Choroid plexus epithelial cell (primary cell): ENCODE measurements at regions not wholly inside any gene's neighbourhood (a gene's known extent, or its start where the extent isn't known, plus 50 kb on each side); places are given as distances from the start of the nearest gene placed in this dataset.

Source experiments
- DNase-seq: peaks from one replicate; pipeline ENCODE4 v3.0.0-alpha.2; 2010; ENCODE audit warnings: low read depth
- H3K4me3 ChIP-seq: 2 replicates; pipeline ENCODE4 v1.5.1; 2011; ENCODE audit warnings: low read depth, mild to moderate bottlenecking, control low read depth, low read length, moderate library complexity
- CTCF ChIP-seq: conservative IDR thresholded peaks from 2 replicates; pipeline ENCODE4 v1.5.1; 2011; ENCODE audit warnings: low read depth, mild to moderate bottlenecking, control low read depth, inconsistent platforms, low read length, moderate library complexity

DNA sequence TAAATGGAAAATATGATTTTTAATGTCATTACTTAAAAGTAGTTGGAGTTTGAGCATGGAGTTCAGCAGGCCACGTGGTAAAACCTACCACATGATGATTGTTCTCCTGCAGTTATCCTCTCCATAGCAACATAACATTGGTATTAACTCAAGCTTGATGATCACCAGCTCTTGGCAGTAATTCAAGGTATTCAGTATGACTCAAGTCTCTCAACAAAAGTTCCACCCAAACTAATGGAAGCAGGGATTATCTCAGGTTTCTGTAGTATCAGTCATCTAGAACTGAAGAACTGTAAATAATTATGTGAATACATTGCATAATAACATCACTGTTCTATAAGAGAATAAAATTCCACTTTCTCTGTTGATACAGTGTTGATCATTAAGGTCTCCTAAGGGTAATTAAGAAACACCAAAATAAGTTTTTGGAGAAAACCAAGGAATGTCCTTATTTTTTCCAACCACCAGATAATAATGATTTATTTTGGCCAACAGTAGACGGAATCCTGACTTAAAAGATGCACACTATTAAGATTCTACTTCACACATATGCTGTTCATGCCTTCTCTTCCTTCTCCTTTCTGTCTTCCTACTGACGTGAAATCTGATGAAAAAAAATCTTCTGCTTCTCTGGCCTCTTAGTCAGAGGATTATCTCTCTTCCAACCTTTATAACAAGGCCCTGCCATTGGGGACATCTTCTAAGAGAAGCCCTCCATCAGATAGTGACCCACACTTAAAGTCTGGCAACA is 1092.3 kb downstream of the EFNB2 start:
- TF ChIP-seq CTCF, result no peak
- H3K4me3 ChIP-seq, result no peak overlapping the region
- peak; percentile 99 for DNase-seq

- TF ChIP-seq CTCF, result no peak
- H3K4me3 ChIP-seq, result no peak overlapping the region
- no peak for DNase-seq
Measured at GRCh38 chr13:105442040-105442439, 1093.4 kb downstream of the EFNB2 start.

DNA sequence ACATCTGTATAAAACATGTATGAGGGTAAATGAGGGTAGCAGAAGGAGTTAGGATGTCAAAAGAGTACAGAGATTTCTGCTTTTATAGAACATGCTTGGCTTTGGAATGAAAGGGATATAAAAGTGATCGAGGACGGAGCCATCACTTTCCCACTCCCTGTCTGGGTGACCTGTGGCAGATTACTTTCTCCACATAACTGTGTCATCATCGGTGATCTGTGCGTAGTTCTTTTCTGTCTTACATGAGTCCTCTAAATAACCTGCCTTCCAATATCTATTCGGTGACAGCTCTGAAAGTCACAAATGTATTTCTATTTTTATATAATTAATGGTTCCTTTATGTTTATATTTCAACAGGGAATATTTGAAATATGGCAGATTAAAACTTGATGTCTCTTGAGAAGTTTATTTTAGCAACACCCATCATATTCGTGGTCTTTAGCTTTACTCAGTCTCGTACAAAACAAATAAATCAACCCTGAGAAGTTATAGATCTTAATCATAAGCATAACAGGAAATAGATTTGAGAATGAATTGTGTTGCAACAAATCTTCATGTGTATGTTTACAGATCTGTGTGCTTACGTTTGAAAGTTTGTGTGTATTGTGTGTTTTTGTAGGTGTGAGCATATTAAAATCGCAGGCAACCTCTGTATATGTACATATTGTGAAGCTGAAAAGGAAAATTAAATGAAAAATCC is 1094.3 kb downstream of the EFNB2 start:
- DNase-seq, result peak; percentile 38
- no peak for TF ChIP-seq CTCF
- no peak overlapping the region for H3K4me3 ChIP-seq

DNA sequence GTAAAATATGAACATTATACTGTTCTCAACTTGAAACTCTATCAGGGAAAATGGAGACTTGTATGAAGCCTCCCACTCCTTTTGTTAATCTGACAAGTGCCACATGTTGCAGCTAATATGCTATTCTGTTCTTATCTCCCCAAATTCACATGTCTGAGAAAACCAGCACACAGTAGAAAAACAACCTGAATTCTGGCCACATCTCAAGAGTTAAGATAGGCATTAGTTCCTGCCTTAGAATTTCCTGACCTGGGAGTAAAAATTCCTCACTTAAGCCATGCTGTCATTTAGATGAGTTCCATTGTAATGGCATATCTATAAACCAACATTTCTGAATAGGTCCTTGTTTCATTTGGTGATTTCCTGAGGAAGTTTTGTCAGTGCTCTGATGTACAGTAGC is 1098.5 kb downstream of the EFNB2 start:
- TF ChIP-seq CTCF, result no peak
- no peak for DNase-seq
- H3K4me3 ChIP-seq, result no peak overlapping the region

DNA sequence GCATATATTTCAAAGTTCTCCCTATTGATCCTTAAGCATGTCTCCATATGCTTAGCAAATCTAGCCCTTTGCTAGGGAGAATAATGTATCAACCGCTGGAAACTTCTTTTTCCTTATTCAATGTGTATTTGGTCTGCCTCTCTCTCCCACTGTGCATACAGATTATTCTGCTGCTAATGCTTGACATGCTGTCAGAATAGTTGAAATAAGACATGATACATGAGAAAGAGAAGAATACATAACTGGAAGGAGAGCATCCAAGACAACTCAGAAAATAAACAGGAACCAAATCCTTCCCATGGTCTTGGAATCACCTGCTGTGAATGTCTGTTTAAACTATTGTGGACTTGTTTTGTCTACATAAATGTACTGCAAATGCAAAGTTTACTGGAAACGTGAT is 1103.0 kb downstream of the EFNB2 start:
- no peak for DNase-seq
- TF ChIP-seq CTCF, result no peak
- no peak overlapping the region for H3K4me3 ChIP-seq

- DNase-seq, result peak; percentile 68
- no peak overlapping the region for H3K4me3 ChIP-seq
- TF ChIP-seq CTCF, result no peak
Measured at GRCh38 chr13:105428811-105429210, 1106.7 kb downstream of the EFNB2 start.

DNA sequence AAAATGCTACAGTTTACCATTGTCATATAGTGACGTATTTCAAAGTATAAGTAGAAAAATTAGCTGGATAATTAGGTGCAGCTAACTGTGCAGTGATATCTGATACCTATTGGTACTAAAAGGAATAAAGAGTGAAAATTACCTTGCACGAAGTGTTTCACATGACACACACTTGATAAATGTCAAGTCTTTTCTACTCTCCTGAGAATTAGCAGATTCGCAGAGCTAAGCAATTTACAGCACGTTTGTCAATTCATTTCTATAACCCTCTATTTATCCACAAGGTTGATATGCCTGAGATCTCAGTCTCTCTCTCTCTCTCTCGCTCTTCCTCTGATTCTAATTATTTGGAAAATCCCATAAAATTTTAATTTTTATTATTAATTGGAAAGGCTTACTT is 1109.0 kb downstream of the EFNB2 start:
- no peak for TF ChIP-seq CTCF
- no peak for DNase-seq
- no peak overlapping the region for H3K4me3 ChIP-seq
